T-helper 1 cell treated with Interleukin-12 subunit alpha and Interleukin-12 subunit beta and Interleukin-4 antibody, amounts not matched to agents 30 μg/mL and 1 μg/mL, for 36 hours (primary cell): ENCODE measurements at regions not wholly inside any gene's neighbourhood (a gene's known extent, or its start where the extent isn't known, plus 50 kb on each side); places are given as distances from the start of the nearest gene placed in this dataset.

ENCODE experiments used
- H3K27ac Mint-ChIP-seq: one replicate; pipeline ENCODE4 v1.8.0; 2021; ENCODE audit warnings: mild to moderate bottlenecking, mixed read lengths
- H3K27me3 Mint-ChIP-seq: one replicate; pipeline ENCODE4 v1.8.0; 2021; ENCODE audit warnings: low read depth, mixed read lengths
- H3K36me3 Mint-ChIP-seq: one replicate; pipeline ENCODE4 v1.8.0; 2021; ENCODE audit warnings: low read depth, mixed read lengths
- H3K4me1 Mint-ChIP-seq: one replicate; pipeline ENCODE4 v1.8.0; 2021; ENCODE audit warnings: low read depth, mixed read lengths
- H3K4me3 Mint-ChIP-seq: one replicate; pipeline ENCODE4 v1.8.0; 2021; ENCODE audit warnings: mild to moderate bottlenecking, moderate library complexity, mixed read lengths
- H3K9me3 Mint-ChIP-seq: one replicate; pipeline ENCODE4 v1.8.0; 2021; ENCODE audit warnings: mixed read lengths

- H3K27ac Mint-ChIP-seq = no peak overlapping the region
- no peak overlapping the region for H3K4me3 Mint-ChIP-seq
- peaks cover 21% of the 10 kb centered on the region for H3K4me1 Mint-ChIP-seq
- H3K9me3 Mint-ChIP-seq = peaks cover 8% of the 10 kb centered on the region
- no peaks in the 10 kb centered on the region for H3K27me3 Mint-ChIP-seq
- peaks cover 38% of the 10 kb centered on the region for H3K36me3 Mint-ChIP-seq
Observed at GRCh38 chr3:18507333-18507732, 82.2 kb upstream of the SATB1 start.

GRCh38 chr3:18505056-18505455, 79.9 kb upstream of the SATB1 start:
- H3K36me3 Mint-ChIP-seq = peaks cover 35% of the 10 kb centered on the region

GRCh38 chr3:18501679-18502343, 76.7 kb upstream of the SATB1 start:
- Mint-ChIP-seq H3K9me3 (peaks cover 7% of the 10 kb centered on the region), H3K4me3 (no peak overlapping the region), H3K36me3 (peaks cover 44% of the 10 kb centered on the region), H3K27ac (peak overlapping the region; percentile 8), H3K4me1 (peaks cover 36% of the 10 kb centered on the region), H3K27me3 (no peaks in the 10 kb centered on the region)

More at GRCh38 chr3:18505056-18505455, 79.9 kb upstream of the SATB1 start:
- H3K27me3 Mint-ChIP-seq = no peaks in the 10 kb centered on the region
- no peak overlapping the region for H3K27ac Mint-ChIP-seq
- peaks cover 11% of the 10 kb centered on the region for H3K9me3 Mint-ChIP-seq
- H3K4me3 Mint-ChIP-seq = no peak overlapping the region
- peaks cover 18% of the 10 kb centered on the region for H3K4me1 Mint-ChIP-seq

- Mint-ChIP-seq H3K9me3 (peaks cover 8% of the 10 kb centered on the region), H3K27me3 (no peaks in the 10 kb centered on the region), H3K27ac (peak overlapping the region; percentile 23), H3K36me3 (peaks cover 48% of the 10 kb centered on the region), H3K4me3 (no peak overlapping the region), H3K4me1 (peaks cover 37% of the 10 kb centered on the region)
Observed at GRCh38 chr3:18500322-18500721, 75.2 kb upstream of the SATB1 start.

- peaks cover 37% of the 10 kb centered on the region for H3K4me1 Mint-ChIP-seq
- H3K36me3 Mint-ChIP-seq = peaks cover 53% of the 10 kb centered on the region
- peak overlapping the region; percentile 67 for H3K27ac Mint-ChIP-seq
- H3K4me3 Mint-ChIP-seq = peak overlapping the region; percentile 59
- H3K9me3 Mint-ChIP-seq = peaks cover 13% of the 10 kb centered on the region
- no peaks in the 10 kb centered on the region for H3K27me3 Mint-ChIP-seq
Observed at GRCh38 chr3:18499301-18499700, 74.2 kb upstream of the SATB1 start.

GRCh38 chr3:18494251-18494650, 69.1 kb upstream of the SATB1 start:
- H3K4me3 Mint-ChIP-seq = no peak overlapping the region
- peaks cover 10% of the 10 kb centered on the region for H3K9me3 Mint-ChIP-seq

GRCh38 chr3:18489939-18490338, 64.8 kb upstream of the SATB1 start:
- peak overlapping the region; percentile 18 for H3K4me3 Mint-ChIP-seq
- H3K27ac Mint-ChIP-seq = peak overlapping the region; percentile 62
- H3K27me3 Mint-ChIP-seq = no peaks in the 10 kb centered on the region
- H3K36me3 Mint-ChIP-seq = peaks cover 48% of the 10 kb centered on the region
- peaks cover 16% of the 10 kb centered on the region for H3K4me1 Mint-ChIP-seq
- peaks cover 13% of the 10 kb centered on the region for H3K9me3 Mint-ChIP-seq

More at GRCh38 chr3:18494251-18494650, 69.1 kb upstream of the SATB1 start:
- Mint-ChIP-seq H3K27me3 (no peaks in the 10 kb centered on the region), H3K27ac (no peak overlapping the region), H3K36me3 (peaks cover 57% of the 10 kb centered on the region), H3K4me1 (peaks cover 27% of the 10 kb centered on the region)

- no peak overlapping the region for H3K4me3 Mint-ChIP-seq
- H3K27ac Mint-ChIP-seq = no peak overlapping the region
- H3K9me3 Mint-ChIP-seq = peaks cover 15% of the 10 kb centered on the region
- no peaks in the 10 kb centered on the region for H3K27me3 Mint-ChIP-seq
- peaks cover 10% of the 10 kb centered on the region for H3K4me1 Mint-ChIP-seq
- peaks cover 40% of the 10 kb centered on the region for H3K36me3 Mint-ChIP-seq
Observed at GRCh38 chr3:18483226-18483625, 58.1 kb upstream of the SATB1 start.

- peaks cover 15% of the 10 kb centered on the region for H3K9me3 Mint-ChIP-seq
- peaks cover 10% of the 10 kb centered on the region for H3K4me1 Mint-ChIP-seq
- peaks cover 44% of the 10 kb centered on the region for H3K36me3 Mint-ChIP-seq
Observed at GRCh38 chr3:18481946-18482548, 56.9 kb upstream of the SATB1 start.

GRCh38 chr3:18477620-18478019, 52.5 kb upstream of the SATB1 start:
- Mint-ChIP-seq H3K4me3 (no peak overlapping the region), H3K9me3 (peaks cover 4% of the 10 kb centered on the region), H3K36me3 (peaks cover 47% of the 10 kb centered on the region), H3K4me1 (peaks cover 9% of the 10 kb centered on the region), H3K27me3 (no peaks in the 10 kb centered on the region), H3K27ac (no peak overlapping the region)

More at GRCh38 chr3:18481946-18482548, 56.9 kb upstream of the SATB1 start:
- Mint-ChIP-seq H3K27me3 (no peaks in the 10 kb centered on the region), H3K27ac (no peak overlapping the region), H3K4me3 (no peak overlapping the region)
